Thymus (tissue), 11 donors: ENCODE measurements at regions not wholly inside any gene's neighbourhood (a gene's known extent, or its start where the extent isn't known, plus 50 kb on each side); places are given as distances from the start of the nearest gene placed in this dataset.
"Not testable (repeated sequence)": the region's sequence is repeated elsewhere in the genome, so short reads cannot be mapped to it uniquely, and the experiment has no call there.

Experiments used
- DNase-seq, 9 donors: peaks; one replicate each; pipeline ENCODE4 v3.0.0-alpha.2; 2013; ENCODE audit warnings: low spot score in 9 of 9, low read depth in 6 of 9, missing footprints in 1 of 9
- H3K27ac ChIP-seq, 2 donors: one replicate each; pipeline ENCODE4 v1.5.1; 2013; ENCODE audit warnings: control low read depth in 1 of 2, low read depth in 1 of 2, low read length in 1 of 2, mild to moderate bottlenecking in 1 of 2, moderate library complexity in 1 of 2
- H3K27me3 ChIP-seq, 2 donors: one replicate each; pipeline ENCODE4 v1.5.1; 2013; ENCODE audit warnings: low read length in 1 of 2; ENCODE audit not compliant: control insufficient read depth in 2 of 2, insufficient read depth in 1 of 2
- H3K36me3 ChIP-seq, 2 donors: one replicate each; pipeline ENCODE4 v1.5.1; 2013; ENCODE audit warnings: low read length in 1 of 2, mild to moderate bottlenecking in 1 of 2, moderate library complexity in 1 of 2; ENCODE audit not compliant: control insufficient read depth in 2 of 2, insufficient read depth in 2 of 2
- H3K4me1 ChIP-seq, 2 donors: one replicate each; pipeline ENCODE4 v1.5.1; 2013; ENCODE audit warnings: low read length in 2 of 2; ENCODE audit not compliant: control insufficient read depth in 2 of 2, insufficient read depth in 2 of 2
- H3K4me3 ChIP-seq, 2 donors: one replicate each; pipeline ENCODE4 v1.5.1; 2013; ENCODE audit warnings: low read length in 2 of 2, control low read depth in 1 of 2, mild to moderate bottlenecking in 1 of 2
- H3K9me3 ChIP-seq, 2 donors: one replicate each; pipeline ENCODE4 v1.5.1; 2013; ENCODE audit warnings: low read length in 1 of 2, mild to moderate bottlenecking in 1 of 2; ENCODE audit not compliant: control insufficient read depth in 2 of 2, insufficient read depth in 1 of 2
- WGBS: extraction: QIAGEN DNeasy Blood & Tissue Kit; methylation state at CpG from one replicate; pipeline ENCODE4 v1.1.7; 2013; 5-methylcytosine and 5-hydroxymethylcytosine counted together
- donor health status: healthy.

GRCh38 chr13:63463782-63464610 lies 2048.3 kb upstream of the PCDH20 start:
- no peak for DNase-seq
- H3K27ac ChIP-seq = no peak overlapping the region
- no peaks in the 10 kb centered on the region for H3K27me3 ChIP-seq
- 84% methylated on average over 1 of the region's 1 CpG for WGBS
- H3K36me3 ChIP-seq = no peaks in the 10 kb centered on the region
- H3K9me3 ChIP-seq = peaks cover 3 to 9% of the 10 kb centered on the region in 2 donors
- no peaks in the 10 kb centered on the region for H3K4me1 ChIP-seq
- no peak overlapping the region for H3K4me3 ChIP-seq

- no peaks in the 10 kb centered on the region for H3K27me3 ChIP-seq
- WGBS = 63% methylated on average over 2 of the region's 2 CpGs
- H3K36me3 ChIP-seq = no peaks in the 10 kb centered on the region
- no peak for DNase-seq
- no peaks in the 10 kb centered on the region for H3K4me1 ChIP-seq
- H3K4me3 ChIP-seq = no peak overlapping the region
- H3K27ac ChIP-seq = no peak overlapping the region
- H3K9me3 ChIP-seq = peaks cover 3 to 9% of the 10 kb centered on the region in 2 donors
Observed at GRCh38 chr13:63460462-63461090, 2044.9 kb upstream of the PCDH20 start.

GRCh38 chr13:63457186-63457585 lies 2041.5 kb upstream of the PCDH20 start:
- Histone ChIP-seq H3K27ac (no peak overlapping the region), H3K27me3 (no peaks in the 10 kb centered on the region), H3K36me3 (no peaks in the 10 kb centered on the region), H3K4me1 (no peaks in the 10 kb centered on the region), H3K4me3 (no peak overlapping the region), H3K9me3 (no peaks in the 10 kb centered on the region)
- DNase-seq = no peak
- 54% methylated on average over 1 of the region's 1 CpG for WGBS

GRCh38 chr13:63455938-63456337 lies 2040.3 kb upstream of the PCDH20 start:
- Histone ChIP-seq H3K9me3 (no peaks in the 10 kb centered on the region), H3K27me3 (no peaks in the 10 kb centered on the region), H3K4me1 (no peaks in the 10 kb centered on the region), H3K36me3 (no peaks in the 10 kb centered on the region), H3K27ac (no peak overlapping the region), H3K4me3 (no peak overlapping the region)
- DNase-seq = no peak
- WGBS = 95% methylated on average over 3 of the region's 3 CpGs

GRCh38 chr13:63449550-63449949 lies 2033.9 kb upstream of the PCDH20 start:
- H3K9me3 ChIP-seq = peaks cover 0 to 1% of the 10 kb centered on the region in 2 donors
- WGBS = 33% methylated on average over 1 of the region's 1 CpG
- no peaks in the 10 kb centered on the region for H3K27me3 ChIP-seq
- H3K27ac ChIP-seq = no peak overlapping the region
- H3K36me3 ChIP-seq = no peaks in the 10 kb centered on the region
- H3K4me3 ChIP-seq = no peak overlapping the region
- no peaks in the 10 kb centered on the region for H3K4me1 ChIP-seq
- DNase-seq = no peak

GRCh38 chr13:63448692-63449091 lies 2033.0 kb upstream of the PCDH20 start:
- no peaks in the 10 kb centered on the region for H3K4me1 ChIP-seq
- no peak for DNase-seq
- H3K27me3 ChIP-seq = no peaks in the 10 kb centered on the region
- H3K27ac ChIP-seq = no peak overlapping the region
- peaks cover 0 to 1% of the 10 kb centered on the region in 2 donors for H3K9me3 ChIP-seq
- WGBS = 95% methylated on average over 3 of the region's 3 CpGs
- H3K4me3 ChIP-seq = no peak overlapping the region
- H3K36me3 ChIP-seq = no peaks in the 10 kb centered on the region

- Histone ChIP-seq H3K27ac (no peak overlapping the region), H3K4me1 (no peaks in the 10 kb centered on the region), H3K27me3 (no peaks in the 10 kb centered on the region), H3K36me3 (no peaks in the 10 kb centered on the region), H3K4me3 (no peak overlapping the region), H3K9me3 (peaks cover 0 to 1% of the 10 kb centered on the region in 2 donors)
- WGBS = 89% methylated on average over 6 of the region's 6 CpGs
- no peak for DNase-seq
Observed at GRCh38 chr13:63446329-63446728, 2030.7 kb upstream of the PCDH20 start.

- H3K4me1 ChIP-seq, H3K27me3 ChIP-seq, H3K4me3 ChIP-seq, H3K27ac ChIP-seq, DNase-seq, H3K9me3 ChIP-seq, H3K36me3 ChIP-seq: not testable (repeated sequence)
- 85% methylated on average over 3 of the region's 3 CpGs for WGBS
Observed at GRCh38 chr13:63444225-63444624, 2028.6 kb upstream of the PCDH20 start.

GRCh38 chr13:63438951-63439350 lies 2023.3 kb upstream of the PCDH20 start:
- WGBS = 32% methylated on average over 4 of the region's 4 CpGs
- H3K9me3 ChIP-seq = no peaks in the 10 kb centered on the region
- no peaks in the 10 kb centered on the region for H3K36me3 ChIP-seq
- no peak for DNase-seq
- H3K27ac ChIP-seq = no peak overlapping the region
- H3K4me3 ChIP-seq = no peak overlapping the region
- no peaks in the 10 kb centered on the region for H3K27me3 ChIP-seq
- H3K4me1 ChIP-seq = no peaks in the 10 kb centered on the region
